ENCODE measurements at regions not wholly inside any gene's neighbourhood (a gene's known extent, or its start where the extent isn't known, plus 50 kb on each side); places are given as distances from the start of the nearest gene placed in this dataset.

DNA sequence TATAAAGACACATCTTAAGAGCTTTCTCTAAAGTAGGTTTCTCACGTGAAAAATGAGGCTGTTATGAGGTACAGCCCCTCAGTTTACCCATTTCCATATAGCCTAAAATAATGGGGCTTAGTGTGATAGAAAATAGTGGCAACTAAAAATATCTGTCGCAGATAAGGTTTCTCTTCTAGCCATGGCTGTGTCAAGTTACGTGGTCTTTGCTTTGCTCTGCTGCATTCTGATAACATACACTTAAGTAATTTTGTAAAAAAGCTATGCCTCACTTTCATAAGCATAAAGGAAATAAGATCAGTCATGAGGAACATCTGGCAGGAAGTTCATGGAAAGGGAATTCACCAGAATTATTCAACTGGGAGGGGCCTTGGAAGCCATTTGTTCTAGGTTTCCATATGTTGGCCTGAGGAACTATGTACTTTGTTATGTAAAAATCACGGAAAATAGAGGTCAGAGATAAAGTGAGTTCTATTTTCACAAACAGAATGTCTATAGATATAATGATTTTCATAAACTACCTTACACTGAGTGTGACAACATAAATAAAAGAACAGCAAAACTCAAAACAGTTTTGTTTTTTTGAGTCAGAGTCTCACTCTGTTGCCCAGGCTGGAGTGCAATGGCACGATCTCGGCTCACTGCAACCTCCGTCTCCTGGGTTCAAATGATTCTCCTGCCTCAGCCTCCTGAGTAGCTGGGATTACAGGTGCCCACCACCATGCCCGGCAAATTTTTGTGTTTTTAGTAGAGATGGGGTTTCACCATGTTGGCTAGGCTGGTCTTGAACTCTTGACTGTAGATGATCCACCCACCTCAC, 195.6 kb upstream of the KRR1 start:
- TF ChIP-seq, protein P1, sequence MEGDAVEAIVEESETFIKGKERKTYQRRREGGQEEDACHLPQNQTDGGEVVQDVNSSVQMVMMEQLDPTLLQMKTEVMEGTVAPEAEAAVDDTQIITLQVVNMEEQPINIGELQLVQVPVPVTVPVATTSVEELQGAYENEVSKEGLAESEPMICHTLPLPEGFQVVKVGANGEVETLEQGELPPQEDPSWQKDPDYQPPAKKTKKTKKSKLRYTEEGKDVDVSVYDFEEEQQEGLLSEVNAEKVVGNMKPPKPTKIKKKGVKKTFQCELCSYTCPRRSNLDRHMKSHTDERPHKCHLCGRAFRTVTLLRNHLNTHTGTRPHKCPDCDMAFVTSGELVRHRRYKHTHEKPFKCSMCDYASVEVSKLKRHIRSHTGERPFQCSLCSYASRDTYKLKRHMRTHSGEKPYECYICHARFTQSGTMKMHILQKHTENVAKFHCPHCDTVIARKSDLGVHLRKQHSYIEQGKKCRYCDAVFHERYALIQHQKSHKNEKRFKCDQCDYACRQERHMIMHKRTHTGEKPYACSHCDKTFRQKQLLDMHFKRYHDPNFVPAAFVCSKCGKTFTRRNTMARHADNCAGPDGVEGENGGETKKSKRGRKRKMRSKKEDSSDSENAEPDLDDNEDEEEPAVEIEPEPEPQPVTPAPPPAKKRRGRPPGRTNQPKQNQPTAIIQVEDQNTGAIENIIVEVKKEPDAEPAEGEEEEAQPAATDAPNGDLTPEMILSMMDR (IDR thresholded peaks at IDR 0.05) = no peak
- H3K27ac ChIP-seq = peak overlapping the region in 1 of 2 donors; percentile 32
- no peak overlapping the region for H3K4me3 ChIP-seq
- no peak for DNase-seq (ENCODE audit: low spot score)

DNA sequence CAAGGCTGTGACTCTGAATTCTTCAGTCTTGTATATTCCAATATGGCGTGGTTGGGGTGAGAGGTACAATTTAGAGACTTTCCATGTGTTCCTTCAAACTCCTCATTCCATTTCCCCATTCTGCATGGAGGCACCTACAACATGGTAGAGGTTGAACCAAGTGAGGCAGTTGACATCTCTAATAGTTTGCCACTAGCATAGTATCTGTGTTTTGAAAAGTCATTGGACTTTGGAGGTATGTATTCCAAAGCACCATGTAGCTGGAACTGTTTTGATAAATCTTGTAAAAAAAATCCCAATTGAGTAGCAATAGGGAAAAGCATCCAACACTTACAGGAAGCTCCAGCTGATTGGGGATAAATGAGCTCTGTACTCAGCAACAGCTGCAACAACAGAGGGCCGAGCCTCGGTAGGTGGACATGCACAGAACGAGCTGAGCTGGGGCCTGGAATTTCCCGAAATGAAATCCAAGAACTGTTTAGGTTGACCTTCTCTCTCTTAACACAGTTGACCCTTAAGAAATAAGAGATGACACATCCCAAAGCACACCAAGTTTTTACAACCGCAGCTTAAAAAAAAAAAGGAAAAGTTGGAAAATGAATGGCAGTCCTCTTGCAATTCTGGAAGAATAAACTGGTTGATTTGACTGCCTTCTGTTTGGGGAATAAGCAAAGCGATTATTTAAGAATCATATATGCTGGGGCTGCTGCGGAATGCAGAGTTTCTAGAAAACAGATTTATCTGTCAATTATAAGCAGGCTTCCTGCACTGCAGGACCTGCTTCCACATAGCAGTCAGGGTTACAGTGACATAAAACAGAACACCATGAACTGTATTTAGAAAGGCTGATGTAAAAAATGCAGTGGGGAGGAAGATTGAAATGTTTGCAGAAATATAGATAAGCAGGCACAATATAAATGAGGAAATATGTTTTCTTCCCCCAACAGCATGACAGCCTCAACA, 194.6 kb upstream of the KRR1 start:
- H3K4me3 ChIP-seq = no peak overlapping the region
- DNase-seq (ENCODE audit: low spot score) = no peak
- TF ChIP-seq, protein P1 (IDR thresholded peaks at IDR 0.05) = no peak
- H3K27ac ChIP-seq = peak overlapping the region; percentile 25 to 32

DNA sequence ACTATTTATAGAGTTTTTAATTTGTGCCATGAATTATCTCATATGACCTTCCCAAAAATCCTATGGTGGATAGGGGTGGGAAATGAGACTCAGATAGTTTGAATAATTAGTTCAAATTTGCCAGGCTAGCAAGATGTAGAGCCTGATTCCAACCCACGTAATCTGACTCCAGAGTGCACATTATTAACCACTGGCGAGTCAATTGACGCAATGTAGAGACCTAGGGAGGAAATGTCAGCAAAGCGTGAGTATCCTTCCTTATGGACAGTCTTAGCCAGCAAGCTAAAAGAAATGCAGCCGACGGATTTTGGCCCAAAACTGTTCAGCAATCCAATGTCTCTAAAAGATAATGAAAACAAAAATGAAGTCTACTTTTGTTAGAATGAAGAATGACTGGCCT, 193.3 kb upstream of the KRR1 start:
- TF ChIP-seq, protein P1 (IDR thresholded peaks at IDR 0.05) = no peak
- no peak overlapping the region for H3K27ac ChIP-seq
- no peak overlapping the region for H3K4me3 ChIP-seq
- DNase-seq (ENCODE audit: low spot score) = no peak

DNA sequence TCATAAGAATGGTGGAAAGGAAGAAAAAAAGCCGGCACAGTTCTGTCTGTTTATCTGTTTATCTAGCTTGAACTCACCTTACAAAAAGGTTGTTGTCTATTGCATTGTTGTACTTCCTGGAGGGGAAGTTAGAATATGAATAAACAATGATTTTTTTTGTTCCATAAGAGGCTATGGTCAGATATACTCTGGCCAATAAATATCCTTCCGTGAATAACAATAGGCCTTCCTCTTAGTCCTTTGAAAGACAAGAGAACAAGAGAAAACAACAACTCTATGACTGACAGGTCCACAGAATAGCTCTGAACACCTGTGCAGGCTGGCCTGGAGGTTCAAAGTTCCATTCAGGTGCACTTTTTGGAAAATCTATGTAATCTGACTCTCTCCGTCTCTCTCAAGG, 192.8 kb upstream of the KRR1 start:
- Histone ChIP-seq H3K4me3 (no peak overlapping the region), H3K27ac (no peak overlapping the region)
- TF ChIP-seq, protein P1 (IDR thresholded peaks at IDR 0.05) = no peak
- DNase-seq (ENCODE audit: low spot score) = no peak

DNA sequence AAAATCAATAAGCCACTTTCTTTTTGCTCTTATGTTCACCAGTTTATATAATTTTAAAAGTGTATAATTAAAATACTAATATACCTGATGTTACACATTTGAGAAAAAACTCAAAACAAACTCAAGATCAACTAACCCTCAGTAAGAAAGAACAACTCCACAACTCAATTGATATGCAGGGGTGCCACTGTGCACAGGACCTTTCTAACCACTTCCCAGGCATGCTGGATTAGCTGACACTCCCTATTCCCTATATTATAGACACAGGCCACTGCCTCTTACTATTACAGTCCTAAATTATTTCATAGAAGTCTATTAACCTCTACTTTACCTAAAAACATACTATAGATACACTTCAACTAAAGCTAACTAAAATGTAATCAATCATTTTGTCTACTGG, 191.7 kb upstream of the KRR1 start:
- Histone ChIP-seq H3K27ac (no peak overlapping the region), H3K4me3 (no peak overlapping the region)
- TF ChIP-seq, protein P1 (IDR thresholded peaks at IDR 0.05) = no peak
- DNase-seq (ENCODE audit: low spot score) = no peak

DNA sequence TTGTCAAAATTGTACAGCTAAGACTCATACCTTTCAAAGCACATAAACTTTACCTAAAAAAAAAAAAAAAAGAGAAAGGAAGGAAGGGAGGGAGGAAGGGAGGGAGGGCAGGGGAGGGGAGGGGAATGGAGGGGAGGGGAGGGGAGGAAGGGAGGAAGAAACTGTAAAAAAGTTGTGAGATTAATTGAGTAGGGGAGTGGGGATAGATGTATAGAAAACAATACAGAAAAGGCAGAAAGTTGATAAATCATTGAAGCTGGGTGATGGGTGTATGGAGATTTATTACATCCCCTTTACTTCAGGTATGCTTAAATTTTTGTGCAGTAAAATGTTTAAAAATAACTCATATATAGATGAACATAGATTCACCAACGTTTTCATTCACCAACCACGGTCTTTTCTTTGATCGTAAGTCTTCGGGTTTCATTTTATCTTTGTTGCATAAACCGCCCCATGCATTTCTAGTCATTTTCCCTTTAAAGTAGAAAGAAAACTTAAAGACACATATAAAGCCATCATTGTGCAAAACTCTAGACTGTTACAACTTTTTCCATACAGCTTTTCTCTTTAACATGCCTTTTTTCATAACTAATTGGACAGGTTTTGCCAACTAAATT, 191.2 kb upstream of the KRR1 start:
- TF ChIP-seq, protein P1 (IDR thresholded peaks at IDR 0.05) = no peak
- no peak overlapping the region for H3K27ac ChIP-seq
- no peak overlapping the region for H3K4me3 ChIP-seq
- DNase-seq (ENCODE audit: low spot score) = no peak

Measured in coronary artery (tissue), 2 donors.